BE2C (cell line): ENCODE measurements at regions not wholly inside any gene's neighbourhood (a gene's known extent, or its start where the extent isn't known, plus 50 kb on each side); places are given as distances from the start of the nearest gene placed in this dataset.

Source experiments
- DNase-seq: peaks from one replicate; pipeline ENCODE4 v3.0.0-alpha.2; 2020
- H3K27me3 ChIP-seq: fragments of 250-450 bp; sonication (Bioruptor Pico); 2 replicates; pipeline ENCODE4 v1.5.1; 2020; ENCODE audit warnings: mild to moderate bottlenecking
- H3K36me3 ChIP-seq: fragments of 250-450 bp; sonication (Bioruptor Pico); 2 replicates; pipeline ENCODE4 v1.5.1; 2020; ENCODE audit warnings: mild to moderate bottlenecking
- H3K4me1 ChIP-seq: fragments of 250-450 bp; sonication (Bioruptor Pico); 2 replicates; pipeline ENCODE4 v1.5.1; 2020
- H3K4me3 ChIP-seq: 2 replicates; pipeline ENCODE4 v1.5.1; 2011; ENCODE audit warnings: low read depth, low read length
- H3K9me3 ChIP-seq: fragments of 250-450 bp; sonication (Bioruptor Pico); 2 replicates; pipeline ENCODE4 v1.5.1; 2020
- TF ChIP-seq, protein P1 (sequence below): IDR thresholded peaks from 2 replicates; pipeline ENCODE4 v1.5.1; 2012; ENCODE audit warnings: mild to moderate bottlenecking, low read depth, low read length

DNA sequence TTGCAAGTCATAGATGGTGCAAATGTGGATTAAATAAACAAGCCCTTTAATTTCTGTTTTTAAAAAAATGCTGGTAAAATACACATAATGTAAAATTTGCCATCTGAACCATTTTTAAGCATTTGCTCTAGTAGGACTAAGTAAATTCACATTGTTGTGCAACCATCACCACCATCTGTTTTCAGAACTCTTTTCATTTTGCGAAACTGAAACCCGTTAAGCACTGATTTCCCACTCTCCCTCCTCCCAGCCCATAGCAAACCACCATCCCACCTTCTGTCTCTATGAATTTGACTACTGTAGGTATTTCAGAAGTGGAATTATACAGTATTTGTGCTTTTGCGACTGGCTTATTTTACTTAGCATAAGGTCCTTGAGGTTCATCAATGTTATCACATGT is 103.3 kb upstream of the CNTLN start:
- Histone ChIP-seq H3K4me3 (no peak overlapping the region), H3K9me3 (no peaks in the 10 kb centered on the region), H3K4me1 (no peaks in the 10 kb centered on the region), H3K36me3 (no peaks in the 10 kb centered on the region), H3K27me3 (no peaks in the 10 kb centered on the region)
- TF ChIP-seq, protein P1, sequence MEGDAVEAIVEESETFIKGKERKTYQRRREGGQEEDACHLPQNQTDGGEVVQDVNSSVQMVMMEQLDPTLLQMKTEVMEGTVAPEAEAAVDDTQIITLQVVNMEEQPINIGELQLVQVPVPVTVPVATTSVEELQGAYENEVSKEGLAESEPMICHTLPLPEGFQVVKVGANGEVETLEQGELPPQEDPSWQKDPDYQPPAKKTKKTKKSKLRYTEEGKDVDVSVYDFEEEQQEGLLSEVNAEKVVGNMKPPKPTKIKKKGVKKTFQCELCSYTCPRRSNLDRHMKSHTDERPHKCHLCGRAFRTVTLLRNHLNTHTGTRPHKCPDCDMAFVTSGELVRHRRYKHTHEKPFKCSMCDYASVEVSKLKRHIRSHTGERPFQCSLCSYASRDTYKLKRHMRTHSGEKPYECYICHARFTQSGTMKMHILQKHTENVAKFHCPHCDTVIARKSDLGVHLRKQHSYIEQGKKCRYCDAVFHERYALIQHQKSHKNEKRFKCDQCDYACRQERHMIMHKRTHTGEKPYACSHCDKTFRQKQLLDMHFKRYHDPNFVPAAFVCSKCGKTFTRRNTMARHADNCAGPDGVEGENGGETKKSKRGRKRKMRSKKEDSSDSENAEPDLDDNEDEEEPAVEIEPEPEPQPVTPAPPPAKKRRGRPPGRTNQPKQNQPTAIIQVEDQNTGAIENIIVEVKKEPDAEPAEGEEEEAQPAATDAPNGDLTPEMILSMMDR, result no peak
- DNase-seq, result no peak

DNA sequence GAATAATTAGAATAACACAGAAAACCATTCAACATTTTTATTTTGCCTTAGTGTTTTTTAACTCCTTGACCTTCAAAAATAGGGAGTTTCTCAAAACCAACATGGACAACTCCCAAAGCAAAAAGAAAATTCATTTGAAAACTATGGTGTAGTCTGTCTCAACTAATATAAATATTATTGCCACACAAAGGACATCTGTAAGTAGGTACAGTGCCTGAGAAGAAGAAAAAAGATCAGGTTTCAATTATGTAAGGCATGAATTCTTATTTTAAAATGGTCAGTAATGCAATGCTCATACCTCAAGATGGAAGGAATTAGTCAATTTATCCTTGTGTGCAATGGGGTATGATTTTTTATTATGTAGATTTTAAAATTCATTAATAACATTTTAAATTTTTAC is 109.6 kb upstream of the CNTLN start:
- TF ChIP-seq, protein P1, result no peak
- no peak for DNase-seq
- Histone ChIP-seq H3K9me3 (peaks cover 3% of the 10 kb centered on the region; the same call in 1 of the 2 replicates), H3K36me3 (no peaks in the 10 kb centered on the region), H3K27me3 (no peaks in the 10 kb centered on the region), H3K4me1 (no peaks in the 10 kb centered on the region), H3K4me3 (no peak overlapping the region)

DNA sequence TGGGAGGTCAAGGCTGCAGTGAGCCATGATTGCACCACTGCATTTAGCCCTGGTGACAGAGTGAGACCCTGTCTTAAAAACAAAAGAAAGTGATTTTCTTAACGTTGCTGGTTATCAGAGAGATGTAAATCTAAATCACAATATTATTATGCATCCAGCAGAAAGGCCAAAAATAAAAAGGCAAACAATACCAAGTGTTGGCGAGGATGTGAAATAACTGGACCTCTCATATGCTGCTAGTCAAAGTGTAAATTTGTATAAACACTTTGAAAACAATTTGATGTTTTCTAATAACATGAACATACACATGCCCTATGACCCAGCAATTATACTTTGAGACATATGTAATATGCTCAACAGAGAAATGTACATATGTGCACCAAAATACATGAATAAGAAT is 110.7 kb upstream of the CNTLN start:
- peaks cover 3% of the 10 kb centered on the region; the same call in 1 of the 2 replicates for H3K9me3 ChIP-seq
- H3K4me3 ChIP-seq, result no peak overlapping the region
- no peak for DNase-seq

DNA sequence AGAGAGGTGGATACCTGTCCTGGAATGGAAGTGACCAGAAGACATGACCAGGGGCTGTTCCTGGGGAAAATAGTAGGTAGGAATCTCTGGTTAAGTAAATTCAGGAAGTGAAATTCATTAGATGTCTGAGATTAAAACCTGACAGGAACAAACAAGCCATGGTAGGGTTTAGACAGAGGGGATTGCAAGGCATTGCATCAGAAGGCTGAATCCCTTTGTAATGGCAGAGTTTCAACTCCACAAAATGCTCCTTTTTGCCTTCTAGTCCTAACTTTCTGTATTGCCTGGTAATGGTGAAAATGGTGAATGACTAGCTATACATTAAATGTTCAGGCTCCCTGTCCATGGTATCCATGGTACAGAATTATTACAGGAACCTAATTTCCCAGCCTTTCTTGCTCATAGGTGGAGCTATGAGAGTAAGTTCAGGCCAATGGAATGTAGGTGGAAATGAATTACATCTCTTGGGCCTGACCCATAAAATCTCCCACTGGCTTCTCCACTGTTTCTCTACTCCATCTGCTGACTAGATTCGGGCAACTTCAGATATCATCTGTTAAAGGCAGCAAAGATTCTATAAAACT is 113.4 kb upstream of the CNTLN start:
- Histone ChIP-seq H3K27me3 (no peaks in the 10 kb centered on the region), H3K4me1 (peaks cover 19% of the 10 kb centered on the region), H3K4me3 (no peak overlapping the region), H3K9me3 (peaks cover 3% of the 10 kb centered on the region; the same call in 1 of the 2 replicates), H3K36me3 (no peaks in the 10 kb centered on the region)
- DNase-seq, result no peak
- TF ChIP-seq, protein P1, result no peak

More for the DNA sequence above, 110.7 kb upstream of the CNTLN start:
- TF ChIP-seq, protein P1, result no peak
- Histone ChIP-seq H3K27me3 (no peaks in the 10 kb centered on the region), H3K36me3 (no peaks in the 10 kb centered on the region), H3K4me1 (no peaks in the 10 kb centered on the region)

DNA sequence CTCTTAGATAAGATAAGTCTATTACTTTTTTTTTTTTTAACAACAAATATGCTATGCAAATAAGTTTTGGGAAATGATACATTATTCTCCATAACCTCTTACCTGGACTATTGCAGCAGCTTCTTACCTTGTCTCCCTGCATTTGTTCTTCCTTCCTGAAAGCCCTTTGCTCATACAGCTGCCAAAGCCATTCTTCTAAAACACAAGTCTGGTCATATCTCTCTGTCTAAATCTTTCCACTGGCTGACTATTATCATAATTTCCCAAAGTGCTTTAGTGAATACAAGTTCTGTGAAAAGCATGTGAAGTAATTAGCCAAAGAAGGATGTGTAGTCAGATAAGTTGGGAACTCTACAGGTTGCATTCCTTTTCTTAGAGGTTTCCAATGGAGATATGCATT is 115.4 kb upstream of the CNTLN start:
- Histone ChIP-seq H3K36me3 (no peaks in the 10 kb centered on the region), H3K27me3 (no peaks in the 10 kb centered on the region), H3K9me3 (peaks cover 3% of the 10 kb centered on the region; the same call in 1 of the 2 replicates), H3K4me3 (no peak overlapping the region), H3K4me1 (peaks cover 27% of the 10 kb centered on the region)
- DNase-seq, result no peak
- TF ChIP-seq, protein P1, result no peak

DNA sequence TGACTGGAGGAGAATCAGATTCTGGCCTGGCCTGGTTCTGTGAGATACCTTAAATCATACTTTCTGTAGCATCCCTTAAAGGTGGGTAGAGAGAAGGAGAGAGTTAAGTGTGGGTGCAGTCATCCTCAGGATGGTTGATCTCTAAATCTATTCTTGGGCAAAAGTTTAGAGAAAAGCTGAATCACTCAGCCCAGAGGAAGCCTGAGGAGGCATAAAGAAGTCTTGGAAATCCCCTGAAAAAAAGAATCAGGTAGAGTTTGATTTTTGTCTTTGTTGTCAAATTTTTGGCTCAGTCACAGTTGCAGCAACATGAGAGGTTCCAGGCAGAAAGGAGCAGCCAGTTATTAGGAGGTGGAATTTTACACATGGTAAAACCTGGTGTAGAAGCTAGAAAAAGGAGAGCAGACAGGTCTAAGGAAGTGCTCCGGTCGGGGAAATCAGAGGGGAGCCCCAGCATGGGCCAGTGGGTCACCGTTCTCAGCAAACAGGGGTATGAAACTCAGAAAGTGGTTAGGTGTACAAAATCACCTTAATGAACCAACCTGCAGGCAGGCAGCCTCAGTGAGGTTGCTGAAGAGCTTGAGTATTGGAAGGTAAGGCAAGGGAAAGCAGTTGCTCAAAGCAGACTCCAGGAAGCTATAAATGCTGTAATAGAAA is 116.2 kb upstream of the CNTLN start:
- no peaks in the 10 kb centered on the region for H3K9me3 ChIP-seq
- TF ChIP-seq, protein P1, result no peak
- no peaks in the 10 kb centered on the region for H3K27me3 ChIP-seq
- H3K4me3 ChIP-seq, result no peak overlapping the region
- H3K36me3 ChIP-seq, result no peaks in the 10 kb centered on the region
- DNase-seq, result no peak
- H3K4me1 ChIP-seq, result peaks cover 27% of the 10 kb centered on the region
